CD4-positive, alpha-beta T cell treated with Interleukin-15 for 4 hours (primary cell): ENCODE measurements at regions not wholly inside any gene's neighbourhood (a gene's known extent, or its start where the extent isn't known, plus 50 kb on each side); places are given as distances from the start of the nearest gene placed in this dataset.
"Not testable (repeated sequence)": the region's sequence is repeated elsewhere in the genome, so short reads cannot be mapped to it uniquely, and the experiment has no call there.

Experiments
- DNase-seq: peaks from one replicate; pipeline ENCODE4 v3.0.0-alpha.2; 2020; ENCODE audit warnings: low spot score

DNA sequence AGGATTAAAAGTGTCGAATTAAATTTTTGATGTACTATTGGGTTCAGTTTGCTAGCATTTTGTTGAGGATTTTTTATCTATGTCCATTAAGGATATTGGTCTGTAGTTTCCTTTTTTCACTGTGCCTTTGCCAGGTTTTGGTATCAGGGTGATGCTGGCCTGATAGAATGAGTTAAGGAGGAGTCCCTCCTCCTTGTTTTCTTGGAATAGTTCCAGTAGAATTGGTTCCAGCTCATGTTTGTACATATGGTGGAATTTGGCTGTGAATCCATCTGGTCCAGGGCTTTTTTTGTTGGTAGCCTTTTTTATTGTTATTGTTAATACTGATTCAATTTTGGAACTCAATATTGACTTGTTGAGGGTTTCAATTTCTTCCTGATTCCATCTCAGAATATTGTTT, 141.8 kb downstream of the SIM1 start:
- DNase-seq = no peak

- no peak for DNase-seq
These were observed 144.0 kb downstream of the SIM1 start for GRCh38 chr6:100320686-100321085.

DNA sequence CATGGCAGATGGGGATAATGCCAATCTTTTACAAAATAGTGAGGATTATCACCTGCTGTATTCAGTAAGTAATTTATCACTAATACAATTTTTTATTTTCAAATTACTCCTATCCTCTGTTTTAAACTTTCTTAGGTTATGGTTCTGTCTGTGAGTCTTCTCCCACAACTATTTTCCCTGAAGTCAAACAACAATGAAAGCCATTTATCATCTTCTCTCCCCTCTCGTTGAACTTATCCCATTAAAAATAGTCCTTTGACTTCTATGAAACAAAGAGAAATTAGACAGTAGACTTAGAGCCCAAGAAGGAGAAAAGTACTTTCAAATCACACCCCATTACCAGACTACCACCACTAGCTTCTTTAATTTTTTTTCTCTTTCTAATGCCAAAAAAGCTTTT, 147.7 kb downstream of the SIM1 start:
- no peak for DNase-seq

GRCh38 chr6:100314186-100314585, 150.5 kb downstream of the SIM1 start:
- DNase-seq = no peak

- no peak for DNase-seq
These were observed 152.9 kb downstream of the SIM1 start for GRCh38 chr6:100311707-100312251.

DNA sequence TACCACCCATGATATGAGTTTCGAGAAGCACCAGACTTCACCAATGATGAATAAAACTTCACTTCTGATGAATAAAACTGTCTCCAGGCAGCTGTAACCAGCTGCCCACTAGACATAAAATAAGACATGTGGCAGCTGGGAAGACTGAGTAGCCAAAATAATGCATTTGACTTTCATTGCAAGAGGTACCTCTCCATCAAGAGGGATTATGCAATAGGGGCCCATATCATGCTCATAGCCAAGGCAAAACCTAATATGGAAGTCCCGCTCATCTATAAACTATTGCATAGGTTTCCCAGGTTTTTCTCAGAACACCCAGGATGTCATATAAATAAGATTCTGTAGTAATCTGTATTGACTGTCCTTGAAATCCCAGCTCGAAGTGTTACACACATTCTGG, 155.5 kb downstream of the SIM1 start:
- DNase-seq = no peak

DNA sequence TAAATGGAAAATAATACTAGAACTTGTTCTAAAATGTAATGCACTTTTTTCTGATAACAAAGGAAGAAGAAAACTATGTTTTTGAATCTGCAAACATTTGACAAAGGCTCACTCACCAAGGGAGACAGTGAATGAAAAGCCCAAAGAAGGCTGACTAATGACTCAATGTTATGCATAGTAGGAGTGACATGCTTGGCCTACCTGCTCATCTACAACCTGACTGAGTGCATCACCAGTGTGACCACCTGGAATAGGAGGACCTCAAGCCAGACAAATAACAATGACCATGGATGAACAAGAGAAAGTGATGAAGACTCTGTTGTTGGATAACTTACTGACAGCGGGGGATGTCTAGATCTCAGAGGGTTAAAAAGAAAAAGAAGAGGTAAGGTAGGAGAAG, 157.2 kb downstream of the SIM1 start:
- DNase-seq = no peak

DNA sequence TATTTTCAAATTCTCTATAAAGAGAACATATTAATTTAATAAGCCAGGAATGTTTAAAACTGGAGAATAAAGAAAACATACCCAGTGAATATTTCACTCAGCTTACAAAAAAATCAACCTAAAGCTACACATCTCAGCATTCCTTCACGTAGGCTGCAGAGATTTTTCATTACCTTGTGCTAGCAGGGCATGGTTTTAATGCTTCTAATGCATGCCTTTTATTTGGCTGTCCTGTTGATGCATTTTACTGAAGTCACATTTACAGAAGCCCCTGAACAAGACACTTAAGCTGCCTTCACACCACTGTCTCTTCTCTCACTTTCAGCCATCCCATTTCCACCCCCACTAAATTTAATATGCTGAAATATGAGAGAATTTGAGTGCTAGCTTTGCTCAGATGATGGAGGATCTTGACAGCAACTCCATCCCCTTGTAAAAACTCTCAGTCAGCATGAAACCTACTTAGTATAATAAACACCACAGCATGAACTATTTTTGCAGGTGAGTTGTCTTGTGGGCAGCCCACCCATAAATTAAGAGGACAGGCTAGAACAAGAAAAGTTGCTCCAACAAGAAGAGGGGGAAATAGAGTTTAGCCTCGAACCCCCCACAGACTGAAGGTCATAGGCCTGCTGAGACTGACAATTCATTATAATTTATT, 159.4 kb downstream of the SIM1 start:
- DNase-seq = no peak

DNA sequence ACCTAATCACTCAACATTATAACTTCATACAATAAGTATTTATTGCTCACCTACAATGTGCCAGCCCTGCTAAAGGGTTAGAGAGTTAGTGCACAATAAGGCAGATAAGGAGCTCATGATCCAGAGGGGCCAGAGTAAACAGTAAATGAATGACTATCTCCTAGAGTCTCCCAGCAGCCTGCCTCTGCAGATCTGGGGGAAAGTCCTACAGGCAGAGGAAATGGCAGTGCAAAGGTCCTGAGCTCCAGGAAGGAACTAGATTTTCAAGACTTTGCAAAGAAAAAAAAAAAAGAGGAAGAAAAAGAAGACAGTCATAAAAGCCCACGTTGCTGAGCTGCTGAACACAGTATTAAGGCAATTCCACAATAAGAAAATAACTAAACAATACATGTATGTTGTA, 160.1 kb downstream of the SIM1 start:
- no peak for DNase-seq

DNA sequence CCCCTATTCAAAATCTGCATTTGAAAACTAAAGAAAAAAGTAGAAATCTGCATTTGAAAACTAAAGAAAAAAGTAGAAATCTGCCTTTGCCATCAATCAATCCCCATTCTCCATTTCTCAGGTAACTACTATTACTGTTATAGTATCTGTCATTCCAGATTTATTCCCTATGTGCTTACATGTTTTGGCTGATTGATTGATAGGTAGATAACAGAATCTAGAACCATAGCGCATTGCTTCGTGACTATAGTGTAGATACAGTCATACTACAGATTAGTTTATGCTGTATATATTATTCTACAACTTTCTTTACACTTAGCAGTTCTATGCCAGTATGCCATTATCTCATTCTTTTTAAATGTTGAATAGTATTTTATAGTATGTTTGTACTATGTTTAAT, 163.0 kb downstream of the SIM1 start:
- no peak for DNase-seq

DNA sequence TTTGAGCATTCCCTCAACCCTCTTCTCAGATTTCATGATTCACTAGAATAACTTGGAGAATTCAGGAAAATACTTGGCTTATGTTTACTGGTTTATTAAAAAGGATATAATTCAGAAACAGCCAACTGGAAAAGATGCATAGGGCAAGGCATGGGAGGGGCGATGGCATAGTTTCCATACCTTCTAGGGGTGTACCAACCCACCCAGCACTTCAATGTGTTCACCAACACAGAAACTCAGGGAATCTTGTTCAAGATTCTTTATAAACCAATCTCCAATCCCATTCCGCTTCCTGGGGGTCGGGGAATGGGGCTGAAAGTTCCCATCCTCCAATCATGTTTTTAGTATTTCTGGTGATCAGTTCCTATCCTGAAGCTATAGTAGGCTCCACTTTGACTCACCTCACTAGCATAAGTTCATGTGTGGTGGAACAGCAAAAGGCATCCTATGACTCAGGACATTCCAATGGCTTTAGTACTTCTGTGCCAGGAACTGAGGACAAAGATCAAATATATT, 164.4 kb downstream of the SIM1 start:
- DNase-seq = no peak

DNA sequence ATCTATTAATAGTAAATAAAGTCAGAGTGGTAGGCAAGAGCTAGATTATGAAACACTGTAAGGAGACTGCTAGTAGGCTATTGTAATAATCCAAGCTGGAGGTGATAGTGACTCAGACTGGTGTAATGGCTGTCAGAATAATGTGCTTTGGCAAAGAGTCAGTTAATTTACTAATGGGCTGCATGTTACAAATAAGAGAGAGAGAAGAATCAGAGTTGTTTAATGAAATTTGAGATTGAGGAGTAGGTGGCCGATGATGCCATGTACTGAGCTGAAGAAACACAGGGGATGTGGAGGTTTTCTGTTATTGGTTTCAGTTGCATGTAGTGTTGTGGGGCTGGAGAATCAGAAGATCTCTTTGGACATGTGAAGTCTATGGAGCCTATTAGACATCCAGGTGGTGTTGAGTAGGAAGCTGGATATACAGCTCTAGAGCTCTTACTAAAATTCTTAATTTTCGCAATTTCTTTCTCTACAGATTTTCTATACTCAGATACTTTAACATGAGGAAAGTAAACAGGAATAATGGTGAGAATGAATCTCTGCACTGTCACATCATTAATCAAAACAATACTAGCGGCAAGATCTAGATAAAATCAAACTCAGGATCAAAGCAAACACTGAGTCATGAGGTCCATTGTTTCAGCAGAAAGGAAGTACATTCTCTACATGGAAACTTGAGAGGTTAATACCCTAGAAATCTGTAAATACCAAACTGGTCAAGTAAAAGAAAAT, 167.7 kb downstream of the SIM1 start:
- DNase-seq = no peak

GRCh38 chr6:100295172-100295571, 169.5 kb downstream of the SIM1 start:
- not testable (repeated sequence) for DNase-seq

DNA sequence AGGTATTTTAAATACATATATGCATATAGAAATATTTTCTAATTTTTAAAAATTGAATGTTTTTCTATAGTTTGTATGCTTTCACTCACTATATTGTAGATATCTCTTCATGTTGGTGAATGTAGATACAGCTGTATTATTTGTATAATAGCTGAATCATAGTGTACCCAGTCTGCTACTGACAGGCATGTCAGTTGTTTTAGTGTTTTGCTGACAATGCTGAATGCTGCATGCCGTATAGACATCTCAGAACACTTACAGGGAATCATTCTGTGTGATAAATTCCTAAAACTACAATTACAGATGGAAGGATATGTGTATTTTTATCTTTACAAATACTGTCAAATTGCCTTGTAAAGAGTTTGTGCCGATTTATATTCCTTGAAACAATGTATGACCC, 175.4 kb downstream of the SIM1 start:
- DNase-seq = no peak

GRCh38 chr6:100288311-100288710, 176.4 kb downstream of the SIM1 start:
- no peak for DNase-seq

- DNase-seq = no peak
These were observed 181.4 kb downstream of the SIM1 start for GRCh38 chr6:100283285-100283684.

- DNase-seq = no peak
These were observed 183.2 kb downstream of the SIM1 start for GRCh38 chr6:100281471-100281901.

GRCh38 chr6:100276311-100277057, 188.2 kb downstream of the SIM1 start:
- DNase-seq = no peak

GRCh38 chr6:100274147-100274546, 190.6 kb downstream of the SIM1 start:
- no peak for DNase-seq

DNA sequence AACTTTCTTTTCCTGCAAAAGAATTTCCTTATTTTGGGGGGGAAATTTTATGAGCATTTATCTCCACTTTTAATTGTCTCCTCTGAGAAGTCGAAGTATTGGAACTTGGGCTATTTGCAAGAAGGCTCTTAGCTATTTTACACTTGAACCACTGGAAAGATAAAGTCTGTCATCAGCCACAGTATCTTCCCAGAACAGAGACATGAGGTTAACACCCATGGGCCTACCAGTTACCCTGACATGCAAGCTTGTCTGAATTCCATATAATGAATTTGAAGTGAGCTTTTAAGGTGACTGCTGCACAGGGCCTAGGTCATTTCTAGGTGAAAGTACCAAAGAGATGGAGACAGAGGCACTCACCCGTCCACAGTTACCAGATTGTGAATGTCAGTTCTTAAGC, 193.1 kb downstream of the SIM1 start:
- DNase-seq = no peak

DNA sequence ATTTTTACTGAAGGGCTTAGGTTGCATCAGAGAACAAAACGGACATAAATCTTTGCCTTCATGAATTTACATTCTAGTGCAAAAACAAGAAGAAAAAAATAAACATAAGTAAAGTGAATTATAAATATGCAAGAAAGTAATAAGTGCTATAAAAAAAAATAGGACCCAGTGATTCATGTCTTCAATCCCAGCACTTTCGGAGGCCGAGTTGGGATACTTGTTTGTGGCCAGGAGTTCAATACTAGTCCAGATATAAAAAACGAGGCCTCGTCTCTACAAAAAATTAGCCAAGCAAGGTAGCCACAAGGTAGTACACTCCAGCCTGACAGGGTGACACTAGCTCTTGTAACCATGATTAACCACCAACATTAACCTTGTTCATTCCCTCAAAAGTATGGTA, 193.5 kb downstream of the SIM1 start:
- DNase-seq = no peak

- no peak for DNase-seq
These were observed 195.5 kb downstream of the SIM1 start for GRCh38 chr6:100269189-100269588.

DNA sequence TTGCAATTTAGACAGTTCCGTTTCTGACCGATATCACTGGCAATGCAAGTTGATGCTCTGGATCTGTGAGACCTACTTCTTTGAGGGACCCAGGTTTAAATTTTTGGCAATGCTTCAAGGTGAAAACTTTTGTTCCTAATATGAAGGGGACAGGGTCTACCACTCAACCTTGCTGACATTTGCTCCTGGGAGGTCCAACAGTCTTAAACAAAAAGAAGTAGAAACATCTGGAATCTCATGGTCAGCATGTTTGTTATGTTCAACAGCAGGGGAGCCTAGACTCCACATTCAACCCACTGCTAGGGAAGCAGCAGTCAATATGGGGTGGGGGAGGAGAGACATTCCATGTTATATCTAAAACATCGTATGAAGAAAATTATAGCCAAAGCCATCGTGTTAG, 196.4 kb downstream of the SIM1 start:
- DNase-seq = no peak
